ENCODE measurements at regions not wholly inside any gene's neighbourhood (a gene's known extent, or its start where the extent isn't known, plus 50 kb on each side); places are given as distances from the start of the nearest gene placed in this dataset.

GRCh38 chr16:5442054-5442453 is 344.5 kb upstream of the EEF2KMT start:
- H3K4me3 ChIP-seq (ENCODE audit: low read length) = no peak overlapping the region
- no peak for TF ChIP-seq CTCF (conservative IDR thresholded peaks at IDR 0.05; ENCODE audit: low read depth, low read length)
- DNase-seq (ENCODE audit: low read depth) = no peak

- no peak for TF ChIP-seq CTCF (conservative IDR thresholded peaks at IDR 0.05; ENCODE audit: low read depth, low read length)
- DNase-seq (ENCODE audit: low read depth) = no peak
- H3K4me3 ChIP-seq (ENCODE audit: low read length) = no peak overlapping the region
Measured at GRCh38 chr16:5438591-5438990, 341.0 kb upstream of the EEF2KMT start.

GRCh38 chr16:5433587-5433986 is 336.0 kb upstream of the EEF2KMT start:
- TF ChIP-seq CTCF (conservative IDR thresholded peaks at IDR 0.05; ENCODE audit: low read depth, low read length) = no peak
- no peak for DNase-seq (ENCODE audit: low read depth)
- no peak overlapping the region for H3K4me3 ChIP-seq (ENCODE audit: low read length)

- no peak for TF ChIP-seq CTCF (conservative IDR thresholded peaks at IDR 0.05; ENCODE audit: low read depth, low read length)
- DNase-seq (ENCODE audit: low read depth) = no peak
- no peak overlapping the region for H3K4me3 ChIP-seq (ENCODE audit: low read length)
Measured at GRCh38 chr16:5432166-5432565, 334.6 kb upstream of the EEF2KMT start.

GRCh38 chr16:5430598-5430997 is 333.0 kb upstream of the EEF2KMT start:
- TF ChIP-seq CTCF (conservative IDR thresholded peaks at IDR 0.05; ENCODE audit: low read depth, low read length) = no peak
- no peak for DNase-seq (ENCODE audit: low read depth)
- no peak overlapping the region for H3K4me3 ChIP-seq (ENCODE audit: low read length)

- no peak for DNase-seq (ENCODE audit: low read depth)
- no peak overlapping the region for H3K4me3 ChIP-seq (ENCODE audit: low read length)
- TF ChIP-seq CTCF (conservative IDR thresholded peaks at IDR 0.05; ENCODE audit: low read depth, low read length) = no peak
Measured at GRCh38 chr16:5428932-5429331, 331.3 kb upstream of the EEF2KMT start.

GRCh38 chr16:5427571-5427970 is 330.0 kb upstream of the EEF2KMT start:
- no peak for DNase-seq (ENCODE audit: low read depth)
- H3K4me3 ChIP-seq (ENCODE audit: low read length) = no peak overlapping the region
- TF ChIP-seq CTCF (conservative IDR thresholded peaks at IDR 0.05; ENCODE audit: low read depth, low read length) = no peak
